Activated CD8-positive, alpha-beta T cell treated with anti-CD3 and anti-CD28 coated beads, Interleukin-2, amount 10 ng/mL, durations not matched to agents 7 days and 5 days (primary cell): ENCODE measurements at regions not wholly inside any gene's neighbourhood (a gene's known extent, or its start where the extent isn't known, plus 50 kb on each side); places are given as distances from the start of the nearest gene placed in this dataset.

Experiments
- ATAC-seq: fragments of 150-1000 bp; cut with Tn5 transposase; one replicate; pipeline ENCODE4 v1.10.0; 2021; ENCODE audit warnings: moderate library complexity
- CTCF ChIA-PET: fragments of 350-600 bp; sonication (Branson Sonifier 250); formaldehyde crosslinking; loops from one replicate; lab custom pipeline; 2021; ENCODE audit warnings: antibody characterized with exemption; lab: Charles Lee
- POLR2A ChIA-PET: fragments of 350-600 bp; sonication (Branson Sonifier 250); formaldehyde crosslinking; loops from one replicate; lab custom pipeline; 2021; ENCODE audit warnings: antibody characterized with exemption; lab: Charles Lee
- DNase-seq: peaks from one replicate; pipeline ENCODE4 v3.0.0-alpha.2; 2020
- H3K27ac Mint-ChIP-seq: one replicate; pipeline ENCODE4 v1.8.0; 2021; ENCODE audit warnings: mild to moderate bottlenecking, mixed read lengths
- H3K27me3 Mint-ChIP-seq: one replicate; pipeline ENCODE4 v1.8.0; 2021; ENCODE audit warnings: low read depth, mixed read lengths
- H3K36me3 Mint-ChIP-seq: one replicate; pipeline ENCODE4 v1.8.0; 2021; ENCODE audit warnings: low read depth, mixed read lengths
- H3K4me1 Mint-ChIP-seq: one replicate; pipeline ENCODE4 v1.8.0; 2021; ENCODE audit warnings: low read depth, mixed read lengths
- H3K4me3 Mint-ChIP-seq: one replicate; pipeline ENCODE4 v1.8.0; 2021; ENCODE audit warnings: mild to moderate bottlenecking, mixed read lengths
- H3K9me3 Mint-ChIP-seq: one replicate; pipeline ENCODE4 v1.8.0; 2022; ENCODE audit warnings: mixed read lengths; ENCODE audit not compliant: insufficient read depth

- Mint-ChIP-seq H3K4me1 (no peaks in the 10 kb centered on the region), H3K36me3 (no peaks in the 10 kb centered on the region), H3K4me3 (no peak overlapping the region), H3K27me3 (peaks cover 2% of the 10 kb centered on the region), H3K27ac (no peak overlapping the region), H3K9me3 (peaks cover 12% of the 10 kb centered on the region)
- no peak for DNase-seq
- ChIA-PET POLR2A (interaction anchor here (0.6 kb wide), 1 partner anchor 285 kb away, joined by 9 read pairs; no protein-coding TSS in a partner anchor), CTCF (no interaction called here)
- ATAC-seq = no peak
These were observed 97.7 kb upstream of the CDK6 start for GRCh38 chr7:92934096-92934495.

- H3K4me3 Mint-ChIP-seq = no peak overlapping the region
- CTCF ChIA-PET = no interaction called here
- H3K27me3 Mint-ChIP-seq = peaks cover 4% of the 10 kb centered on the region
- H3K9me3 Mint-ChIP-seq = peaks cover 4% of the 10 kb centered on the region
- no peaks in the 10 kb centered on the region for H3K36me3 Mint-ChIP-seq
- POLR2A ChIA-PET = no interaction called here
- H3K27ac Mint-ChIP-seq = no peak overlapping the region
- no peaks in the 10 kb centered on the region for H3K4me1 Mint-ChIP-seq
- no peak for DNase-seq
- ATAC-seq = no peak
These were observed 96.1 kb upstream of the CDK6 start for GRCh38 chr7:92932450-92932849.

GRCh38 chr7:92930404-92930803 lies 94.0 kb upstream of the CDK6 start:
- H3K27me3 Mint-ChIP-seq = peaks cover 7% of the 10 kb centered on the region

GRCh38 chr7:92926697-92927044 lies 90.3 kb upstream of the CDK6 start:
- Mint-ChIP-seq H3K4me3 (no peak overlapping the region), H3K9me3 (peaks cover 4% of the 10 kb centered on the region), H3K4me1 (no peaks in the 10 kb centered on the region), H3K27me3 (peaks cover 5% of the 10 kb centered on the region), H3K36me3 (no peaks in the 10 kb centered on the region), H3K27ac (no peak overlapping the region)
- DNase-seq (no peak), ATAC-seq (no peak)
- CTCF ChIA-PET = interaction anchor here (0.7 kb wide), 1 partner anchor 322 kb away, joined by 3 read pairs; no protein-coding TSS in a partner anchor
- POLR2A ChIA-PET = no interaction called here

More at GRCh38 chr7:92930404-92930803, 94.0 kb upstream of the CDK6 start:
- no peak overlapping the region for H3K4me3 Mint-ChIP-seq
- no peaks in the 10 kb centered on the region for H3K4me1 Mint-ChIP-seq
- POLR2A ChIA-PET = no interaction called here
- CTCF ChIA-PET = no interaction called here
- H3K9me3 Mint-ChIP-seq = peaks cover 4% of the 10 kb centered on the region
- H3K27ac Mint-ChIP-seq = no peak overlapping the region
- no peaks in the 10 kb centered on the region for H3K36me3 Mint-ChIP-seq
- no peak for ATAC-seq
- DNase-seq = no peak

GRCh38 chr7:92925876-92926696 lies 89.7 kb upstream of the CDK6 start:
- no peak overlapping the region for H3K27ac Mint-ChIP-seq
- H3K4me1 Mint-ChIP-seq = no peaks in the 10 kb centered on the region
- peaks cover 4% of the 10 kb centered on the region for H3K9me3 Mint-ChIP-seq
- POLR2A ChIA-PET = no interaction called here
- H3K4me3 Mint-ChIP-seq = no peak overlapping the region
- DNase-seq = no peak
- H3K36me3 Mint-ChIP-seq = no peaks in the 10 kb centered on the region
- peaks cover 5% of the 10 kb centered on the region for H3K27me3 Mint-ChIP-seq
- CTCF ChIA-PET = interaction anchor here (0.7 kb wide), 1 partner anchor 321 kb away, joined by 3 read pairs; no protein-coding TSS in a partner anchor
- ATAC-seq = no peak

- H3K9me3 Mint-ChIP-seq = no peaks in the 10 kb centered on the region
- ATAC-seq = no peak
- no peak for DNase-seq
- no peak overlapping the region for H3K27ac Mint-ChIP-seq
- ChIA-PET CTCF (no interaction called here), POLR2A (no interaction called here)
- no peaks in the 10 kb centered on the region for H3K4me1 Mint-ChIP-seq
- H3K4me3 Mint-ChIP-seq = no peak overlapping the region
- peaks cover 7% of the 10 kb centered on the region for H3K27me3 Mint-ChIP-seq
- no peaks in the 10 kb centered on the region for H3K36me3 Mint-ChIP-seq
These were observed 88.4 kb upstream of the CDK6 start for GRCh38 chr7:92924800-92925199.

- DNase-seq (no peak), ATAC-seq (no peak)
- Mint-ChIP-seq H3K4me1 (no peaks in the 10 kb centered on the region), H3K27ac (no peak overlapping the region), H3K9me3 (no peaks in the 10 kb centered on the region), H3K27me3 (peaks cover 2% of the 10 kb centered on the region), H3K36me3 (no peaks in the 10 kb centered on the region), H3K4me3 (no peak overlapping the region)
- ChIA-PET POLR2A (no interaction called here), CTCF (no interaction called here)
These were observed 80.9 kb upstream of the CDK6 start for GRCh38 chr7:92917230-92917629.

GRCh38 chr7:92916770-92917224 lies 80.4 kb upstream of the CDK6 start:
- Mint-ChIP-seq H3K4me1 (no peaks in the 10 kb centered on the region), H3K36me3 (no peaks in the 10 kb centered on the region), H3K27me3 (peaks cover 2% of the 10 kb centered on the region), H3K27ac (no peak overlapping the region), H3K4me3 (no peak overlapping the region), H3K9me3 (no peaks in the 10 kb centered on the region)
- no peak for DNase-seq
- ATAC-seq = no peak
- CTCF ChIA-PET = no interaction called here
- POLR2A ChIA-PET = no interaction called here

GRCh38 chr7:92915348-92915747 lies 79.0 kb upstream of the CDK6 start:
- DNase-seq (no peak), ATAC-seq (no peak)
- ChIA-PET POLR2A (no interaction called here), CTCF (no interaction called here)
- Mint-ChIP-seq H3K9me3 (no peaks in the 10 kb centered on the region), H3K27ac (no peak overlapping the region), H3K36me3 (no peaks in the 10 kb centered on the region), H3K27me3 (no peaks in the 10 kb centered on the region), H3K4me1 (no peaks in the 10 kb centered on the region), H3K4me3 (no peak overlapping the region)

- Mint-ChIP-seq H3K36me3 (no peaks in the 10 kb centered on the region), H3K9me3 (peaks cover 2% of the 10 kb centered on the region), H3K4me3 (no peak overlapping the region), H3K27me3 (no peaks in the 10 kb centered on the region), H3K27ac (no peak overlapping the region), H3K4me1 (no peaks in the 10 kb centered on the region)
- CTCF ChIA-PET = interaction anchor here (1.1 kb wide), 1 partner anchor 325 kb away, joined by 3 read pairs; the partner anchor contains the start of gene FAM133B
- DNase-seq = no peak
- ATAC-seq = no peak
- POLR2A ChIA-PET = no interaction called here
These were observed 78.3 kb upstream of the CDK6 start for GRCh38 chr7:92914645-92915044.

- Mint-ChIP-seq H3K9me3 (peaks cover 6% of the 10 kb centered on the region), H3K4me1 (no peaks in the 10 kb centered on the region), H3K27me3 (no peaks in the 10 kb centered on the region), H3K36me3 (no peaks in the 10 kb centered on the region), H3K27ac (no peak overlapping the region), H3K4me3 (no peak overlapping the region)
- POLR2A ChIA-PET = no interaction called here
- DNase-seq (no peak), ATAC-seq (no peak)
- CTCF ChIA-PET = interaction anchor here (1.1 kb wide), 1 partner anchor 324 kb away, joined by 3 read pairs; the partner anchor contains the start of gene FAM133B
These were observed 77.5 kb upstream of the CDK6 start for GRCh38 chr7:92913849-92914248.

- no peak for ATAC-seq
- ChIA-PET CTCF (no interaction called here), POLR2A (no interaction called here)
- Mint-ChIP-seq H3K4me3 (no peak overlapping the region), H3K4me1 (no peaks in the 10 kb centered on the region), H3K27ac (no peak overlapping the region), H3K36me3 (no peaks in the 10 kb centered on the region), H3K27me3 (no peaks in the 10 kb centered on the region), H3K9me3 (peaks cover 8% of the 10 kb centered on the region)
- no peak for DNase-seq
These were observed 74.6 kb upstream of the CDK6 start for GRCh38 chr7:92910976-92911375.
